Liver (tissue), 8 donors: ENCODE measurements at regions not wholly inside any gene's neighbourhood (a gene's known extent, or its start where the extent isn't known, plus 50 kb on each side); places are given as distances from the start of the nearest gene placed in this dataset.
"Not testable (repeated sequence)": the region's sequence is repeated elsewhere in the genome, so short reads cannot be mapped to it uniquely, and the experiment has no call there.

ENCODE experiments used
- DNase-seq: peaks from one replicate; pipeline ENCODE4 v3.0.0-alpha.2; 2017; ENCODE audit warnings: low spot score
- H3K27ac ChIP-seq, 2 donors: one replicate each; pipeline ENCODE4 v1.7.0; 2013; ENCODE audit warnings: inconsistent platforms in 2 of 2, low read length in 2 of 2, control low read depth in 1 of 2, low read depth in 1 of 2, mild to moderate bottlenecking in 1 of 2
- H3K27me3 ChIP-seq, 4 donors: one replicate each; pipeline versions ENCODE4 v1.6.1 to v1.7.0; 2013; ENCODE audit warnings: low read length in 3 of 4, inconsistent platforms in 1 of 4, mild to moderate bottlenecking in 1 of 4, moderate library complexity in 1 of 4; ENCODE audit not compliant: control insufficient read depth in 4 of 4, insufficient read depth in 4 of 4
- H3K36me3 ChIP-seq, 4 donors: one replicate each; pipeline versions ENCODE4 v1.6.1 to v1.7.0; 2013; ENCODE audit warnings: low read length in 3 of 4, mild to moderate bottlenecking in 3 of 4, low read depth in 1 of 4, moderate library complexity in 1 of 4; ENCODE audit not compliant: control insufficient read depth in 4 of 4, insufficient read depth in 3 of 4
- H3K4me1 ChIP-seq, 4 donors: one replicate each; pipeline versions ENCODE4 v1.6.1 to v1.7.0; 2013; ENCODE audit warnings: low read length in 3 of 4, mild to moderate bottlenecking in 3 of 4, moderate library complexity in 1 of 4; ENCODE audit not compliant: control insufficient read depth in 4 of 4, insufficient read depth in 4 of 4
- H3K4me3 ChIP-seq, 3 donors: one replicate each; pipeline versions ENCODE4 v1.6.1 to v1.7.0; 2013; ENCODE audit warnings: low read length in 3 of 3, control low read depth in 1 of 3, low read depth in 1 of 3, mild to moderate bottlenecking in 1 of 3
- H3K9ac ChIP-seq, 2 donors: one replicate each; pipeline ENCODE4 v1.7.0; 2013; ENCODE audit warnings: low read length in 2 of 2, mild to moderate bottlenecking in 2 of 2, moderate library complexity in 2 of 2, control low read depth in 1 of 2, low read depth in 1 of 2
- H3K9me3 ChIP-seq, 4 donors: one replicate each; pipeline versions ENCODE4 v1.6.1 to v1.7.0; 2013; ENCODE audit warnings: low read length in 3 of 4; ENCODE audit not compliant: control insufficient read depth in 4 of 4
- EGR1 ChIP-seq, 2 donors: IDR thresholded peaks; 2 replicates each; pipeline ENCODE4 v1.6.1; 2016 to 2018; ENCODE audit warnings: antibody characterized with exemption in 2 of 2, low read depth in 2 of 2
- FOXA1 ChIP-seq: IDR thresholded peaks from 2 replicates; pipeline ENCODE4 v1.6.1; 2016; ENCODE audit warnings: antibody characterized with exemption
- FOXA2 ChIP-seq: IDR thresholded peaks from 2 replicates; pipeline ENCODE4 v1.6.1; 2016; ENCODE audit warnings: antibody characterized with exemption
- HNF4G ChIP-seq: IDR thresholded peaks from 2 replicates; pipeline ENCODE4 v1.6.1; 2016; ENCODE audit warnings: antibody characterized with exemption
- JUND ChIP-seq, 2 donors: IDR thresholded peaks; 2 replicates each; pipeline ENCODE4 v1.6.1; 2016; ENCODE audit warnings: antibody characterized with exemption in 2 of 2
- NR2F2 ChIP-seq: IDR thresholded peaks from 2 replicates; pipeline ENCODE4 v1.6.1; 2016; ENCODE audit warnings: antibody characterized with exemption
- RAD21 ChIP-seq, 2 donors: IDR thresholded peaks; 2 replicates each; pipeline ENCODE4 v1.6.1; 2016; ENCODE audit warnings: antibody characterized with exemption in 2 of 2, mild to moderate bottlenecking in 2 of 2
- RXRA ChIP-seq, 2 donors: IDR thresholded peaks; 2 replicates each; pipeline ENCODE4 v1.6.1; 2017 to 2018; ENCODE audit warnings: antibody characterized with exemption in 2 of 2, mild to moderate bottlenecking in 1 of 2
- SP1 ChIP-seq: IDR thresholded peaks from 2 replicates; pipeline ENCODE4 v1.6.1; 2018; ENCODE audit warnings: antibody characterized with exemption, mild to moderate bottlenecking
- TAF1 ChIP-seq: conservative IDR thresholded peaks from 2 replicates; pipeline ENCODE4 v1.6.1; 2016; ENCODE audit warnings: antibody characterized with exemption, mild to moderate bottlenecking
- YY1 ChIP-seq: IDR thresholded peaks from 2 replicates; pipeline ENCODE4 v1.6.1; 2016; ENCODE audit warnings: antibody characterized with exemption, mild to moderate bottlenecking
- WGBS: extraction: QIAGEN DNeasy Blood & Tissue Kit; methylation state at CpG from one replicate; pipeline ENCODE4 v1.1.7; 2013; 5-methylcytosine and 5-hydroxymethylcytosine counted together
- TF ChIP-seq, protein P1 (sequence below): IDR thresholded peaks from 2 replicates; pipeline ENCODE4 v1.6.1; 2016; ENCODE audit warnings: antibody characterized with exemption
- TF ChIP-seq, protein P2 (sequence below): fragments of 150-350 bp; IDR thresholded peaks from 2 replicates; pipeline ENCODE4 v1.5.1; 2017; ENCODE audit warnings: improper control_type of control experiment, low read depth, low read length; ENCODE audit not compliant: missing input control
- TF ChIP-seq, protein P3 (sequence below): IDR thresholded peaks from 2 replicates; pipeline ENCODE4 v1.6.1; 2016; ENCODE audit warnings: antibody characterized with exemption, mild to moderate bottlenecking
- TF ChIP-seq, protein P4 (sequence below): IDR thresholded peaks from 2 replicates; pipeline ENCODE4 v1.6.1; 2016; ENCODE audit warnings: antibody characterized with exemption
- TF ChIP-seq, protein P5 (sequence below): IDR thresholded peaks from 2 replicates; pipeline ENCODE4 v1.6.1; 2016; ENCODE audit warnings: antibody characterized with exemption
- donor health status: healthy.
- donor health status: healthy.
- donor health status: healthy.
- donor health status: healthy.
- donor health status: healthy.

DNA sequence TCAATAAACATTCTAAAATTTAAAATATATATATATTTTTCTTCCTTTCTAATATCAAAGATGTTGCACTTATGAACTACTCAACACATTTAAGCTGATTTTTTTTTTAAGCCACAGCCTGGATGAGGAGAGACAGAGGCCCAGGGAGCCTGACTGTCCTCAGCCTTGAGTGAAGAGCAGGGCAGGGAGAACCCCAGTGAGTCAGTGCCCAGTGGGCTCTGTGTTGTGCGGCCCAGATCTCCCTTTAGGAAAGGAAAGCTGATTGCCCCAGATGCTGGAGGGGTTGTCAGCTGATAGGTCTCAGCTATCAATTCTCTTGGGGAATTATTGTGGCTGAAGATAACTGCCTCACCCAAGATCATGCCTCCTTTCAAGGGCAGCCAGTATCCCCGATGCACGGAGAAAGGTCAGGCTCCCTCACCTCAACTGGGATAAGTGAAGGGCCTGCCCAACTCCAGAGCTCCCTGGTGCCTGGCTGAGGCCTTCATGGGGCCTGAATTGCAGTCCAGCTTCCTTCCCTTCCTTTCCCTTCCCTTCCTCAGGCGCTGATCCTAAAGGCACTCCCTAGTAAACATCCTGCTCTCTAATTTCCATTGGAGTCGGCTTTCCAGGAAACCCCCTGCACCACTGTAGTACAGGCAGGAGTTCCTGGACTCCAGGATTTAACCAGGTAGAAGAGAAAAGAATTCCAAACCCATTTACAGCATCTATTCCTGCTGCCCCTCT is 106.9 kb upstream of the ATL2 start:
- H3K36me3 ChIP-seq, result no peaks in the 10 kb centered on the region
- H3K9me3 ChIP-seq, result peaks cover 6 to 11% (median 6%) of the 10 kb centered on the region in 4 donors
- WGBS, result 83% methylated on average over 5 of the region's 5 CpGs
- no peak for DNase-seq
- no peak overlapping the region for H3K4me3 ChIP-seq
- H3K4me1 ChIP-seq, result no peaks in the 10 kb centered on the region
- no peak overlapping the region for H3K9ac ChIP-seq
- no peak for TF ChIP-seq YY1
- TF ChIP-seq FOXA1, result no peak
- TF ChIP-seq, protein P1, sequence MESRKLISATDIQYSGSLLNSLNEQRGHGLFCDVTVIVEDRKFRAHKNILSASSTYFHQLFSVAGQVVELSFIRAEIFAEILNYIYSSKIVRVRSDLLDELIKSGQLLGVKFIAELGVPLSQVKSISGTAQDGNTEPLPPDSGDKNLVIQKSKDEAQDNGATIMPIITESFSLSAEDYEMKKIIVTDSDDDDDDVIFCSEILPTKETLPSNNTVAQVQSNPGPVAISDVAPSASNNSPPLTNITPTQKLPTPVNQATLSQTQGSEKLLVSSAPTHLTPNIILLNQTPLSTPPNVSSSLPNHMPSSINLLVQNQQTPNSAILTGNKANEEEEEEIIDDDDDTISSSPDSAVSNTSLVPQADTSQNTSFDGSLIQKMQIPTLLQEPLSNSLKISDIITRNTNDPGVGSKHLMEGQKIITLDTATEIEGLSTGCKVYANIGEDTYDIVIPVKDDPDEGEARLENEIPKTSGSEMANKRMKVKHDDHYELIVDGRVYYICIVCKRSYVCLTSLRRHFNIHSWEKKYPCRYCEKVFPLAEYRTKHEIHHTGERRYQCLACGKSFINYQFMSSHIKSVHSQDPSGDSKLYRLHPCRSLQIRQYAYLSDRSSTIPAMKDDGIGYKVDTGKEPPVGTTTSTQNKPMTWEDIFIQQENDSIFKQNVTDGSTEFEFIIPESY, result no peak
- TF ChIP-seq, protein P2, sequence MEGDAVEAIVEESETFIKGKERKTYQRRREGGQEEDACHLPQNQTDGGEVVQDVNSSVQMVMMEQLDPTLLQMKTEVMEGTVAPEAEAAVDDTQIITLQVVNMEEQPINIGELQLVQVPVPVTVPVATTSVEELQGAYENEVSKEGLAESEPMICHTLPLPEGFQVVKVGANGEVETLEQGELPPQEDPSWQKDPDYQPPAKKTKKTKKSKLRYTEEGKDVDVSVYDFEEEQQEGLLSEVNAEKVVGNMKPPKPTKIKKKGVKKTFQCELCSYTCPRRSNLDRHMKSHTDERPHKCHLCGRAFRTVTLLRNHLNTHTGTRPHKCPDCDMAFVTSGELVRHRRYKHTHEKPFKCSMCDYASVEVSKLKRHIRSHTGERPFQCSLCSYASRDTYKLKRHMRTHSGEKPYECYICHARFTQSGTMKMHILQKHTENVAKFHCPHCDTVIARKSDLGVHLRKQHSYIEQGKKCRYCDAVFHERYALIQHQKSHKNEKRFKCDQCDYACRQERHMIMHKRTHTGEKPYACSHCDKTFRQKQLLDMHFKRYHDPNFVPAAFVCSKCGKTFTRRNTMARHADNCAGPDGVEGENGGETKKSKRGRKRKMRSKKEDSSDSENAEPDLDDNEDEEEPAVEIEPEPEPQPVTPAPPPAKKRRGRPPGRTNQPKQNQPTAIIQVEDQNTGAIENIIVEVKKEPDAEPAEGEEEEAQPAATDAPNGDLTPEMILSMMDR, result no peak
- TF ChIP-seq NR2F2, result no peak
- TF ChIP-seq EGR1 (IDR thresholded peaks at IDR 0.05; ENCODE audit: low read depth in 2 of 2), result no peak
- no peak for TF ChIP-seq RXRA (IDR thresholded peaks at IDR 0.05)
- no peak for TF ChIP-seq TAF1
- no peak for TF ChIP-seq HNF4G
- no peak for TF ChIP-seq RAD21 (IDR thresholded peaks at IDR 0.05)
- TF ChIP-seq, protein P3, sequence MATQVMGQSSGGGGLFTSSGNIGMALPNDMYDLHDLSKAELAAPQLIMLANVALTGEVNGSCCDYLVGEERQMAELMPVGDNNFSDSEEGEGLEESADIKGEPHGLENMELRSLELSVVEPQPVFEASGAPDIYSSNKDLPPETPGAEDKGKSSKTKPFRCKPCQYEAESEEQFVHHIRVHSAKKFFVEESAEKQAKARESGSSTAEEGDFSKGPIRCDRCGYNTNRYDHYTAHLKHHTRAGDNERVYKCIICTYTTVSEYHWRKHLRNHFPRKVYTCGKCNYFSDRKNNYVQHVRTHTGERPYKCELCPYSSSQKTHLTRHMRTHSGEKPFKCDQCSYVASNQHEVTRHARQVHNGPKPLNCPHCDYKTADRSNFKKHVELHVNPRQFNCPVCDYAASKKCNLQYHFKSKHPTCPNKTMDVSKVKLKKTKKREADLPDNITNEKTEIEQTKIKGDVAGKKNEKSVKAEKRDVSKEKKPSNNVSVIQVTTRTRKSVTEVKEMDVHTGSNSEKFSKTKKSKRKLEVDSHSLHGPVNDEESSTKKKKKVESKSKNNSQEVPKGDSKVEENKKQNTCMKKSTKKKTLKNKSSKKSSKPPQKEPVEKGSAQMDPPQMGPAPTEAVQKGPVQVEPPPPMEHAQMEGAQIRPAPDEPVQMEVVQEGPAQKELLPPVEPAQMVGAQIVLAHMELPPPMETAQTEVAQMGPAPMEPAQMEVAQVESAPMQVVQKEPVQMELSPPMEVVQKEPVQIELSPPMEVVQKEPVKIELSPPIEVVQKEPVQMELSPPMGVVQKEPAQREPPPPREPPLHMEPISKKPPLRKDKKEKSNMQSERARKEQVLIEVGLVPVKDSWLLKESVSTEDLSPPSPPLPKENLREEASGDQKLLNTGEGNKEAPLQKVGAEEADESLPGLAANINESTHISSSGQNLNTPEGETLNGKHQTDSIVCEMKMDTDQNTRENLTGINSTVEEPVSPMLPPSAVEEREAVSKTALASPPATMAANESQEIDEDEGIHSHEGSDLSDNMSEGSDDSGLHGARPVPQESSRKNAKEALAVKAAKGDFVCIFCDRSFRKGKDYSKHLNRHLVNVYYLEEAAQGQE, result no peak
- TF ChIP-seq SP1, result no peak
- TF ChIP-seq, protein P4, sequence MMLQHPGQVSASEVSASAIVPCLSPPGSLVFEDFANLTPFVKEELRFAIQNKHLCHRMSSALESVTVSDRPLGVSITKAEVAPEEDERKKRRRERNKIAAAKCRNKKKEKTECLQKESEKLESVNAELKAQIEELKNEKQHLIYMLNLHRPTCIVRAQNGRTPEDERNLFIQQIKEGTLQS, result no peak
- TF ChIP-seq, protein P5, sequence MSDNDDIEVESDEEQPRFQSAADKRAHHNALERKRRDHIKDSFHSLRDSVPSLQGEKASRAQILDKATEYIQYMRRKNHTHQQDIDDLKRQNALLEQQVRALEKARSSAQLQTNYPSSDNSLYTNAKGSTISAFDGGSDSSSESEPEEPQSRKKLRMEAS, result no peak
- no peak for TF ChIP-seq JUND (IDR thresholded peaks at IDR 0.05)
- TF ChIP-seq FOXA2, result no peak
- H3K27me3 ChIP-seq, result no peaks in the 10 kb centered on the region
- no peak overlapping the region for H3K27ac ChIP-seq

DNA sequence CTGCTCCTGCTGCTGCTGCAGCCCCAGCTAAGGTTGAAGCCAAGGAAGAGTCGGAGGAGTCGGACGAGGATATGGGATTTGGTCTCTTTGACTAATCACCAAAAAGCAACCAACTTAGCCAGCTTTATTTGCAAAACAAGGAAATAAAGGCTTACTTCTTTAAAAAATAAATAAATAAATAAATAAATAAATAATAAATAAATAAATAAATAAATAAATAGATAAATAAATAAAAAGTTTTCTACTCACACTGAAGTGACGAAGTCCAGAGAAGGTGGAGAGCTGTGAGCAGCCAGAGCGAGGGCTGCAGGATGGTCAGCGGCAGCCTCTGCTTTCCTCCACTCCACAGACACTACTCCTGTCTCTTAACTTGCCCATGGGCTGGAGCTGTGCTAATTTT is 105.6 kb upstream of the ATL2 start:
- not testable (repeated sequence) for DNase-seq, H3K27ac ChIP-seq, H3K9ac ChIP-seq, H3K4me3 ChIP-seq, H3K36me3 ChIP-seq, H3K27me3 ChIP-seq, H3K4me1 ChIP-seq
- 98% methylated on average over 6 of the region's 6 CpGs for WGBS
- peaks cover 6 to 11% (median 6%) of the 10 kb centered on the region in 4 donors for H3K9me3 ChIP-seq
